HG03520 (cell line): ENCODE measurements at regions not wholly inside any gene's neighbourhood (a gene's known extent, or its start where the extent isn't known, plus 50 kb on each side); places are given as distances from the start of the nearest gene placed in this dataset.
"Not testable (repeated sequence)": the region's sequence is repeated elsewhere in the genome, so short reads cannot be mapped to it uniquely, and the experiment has no call there.

Source experiments
- ATAC-seq: cut with Tn5 transposase; IDR thresholded peaks from one replicate; pipeline ENCODE4 v1.9.1; 2021; ENCODE audit warnings: mild to moderate bottlenecking, moderate library complexity; ENCODE audit not compliant: unreplicated experiment

- ATAC-seq, result peak; percentile 77
Observed at GRCh38 chr4:154164931-154165839, 326.4 kb downstream of the DCHS2 start.

GRCh38 chr4:154160519-154161301 is 330.9 kb downstream of the DCHS2 start:
- ATAC-seq, result no peak

GRCh38 chr4:154158361-154159155 is 333.0 kb downstream of the DCHS2 start:
- ATAC-seq, result no peak

- no peak for ATAC-seq
Observed at GRCh38 chr4:154152546-154152945, 339.1 kb downstream of the DCHS2 start.

GRCh38 chr4:154149236-154149635 is 342.4 kb downstream of the DCHS2 start:
- not testable (repeated sequence) for ATAC-seq

- no peak for ATAC-seq
Observed at GRCh38 chr4:154143720-154144119, 347.9 kb downstream of the DCHS2 start.

- ATAC-seq, result no peak
Observed at GRCh38 chr4:154142664-154143063, 348.9 kb downstream of the DCHS2 start.

GRCh38 chr4:154140869-154141268 is 350.7 kb downstream of the DCHS2 start:
- ATAC-seq, result no peak

- ATAC-seq, result no peak
Observed at GRCh38 chr4:154137320-154137905, 348.5 kb upstream of the SFRP2 start.

- ATAC-seq, result no peak
Observed at GRCh38 chr4:154135576-154135975, 346.7 kb upstream of the SFRP2 start.

GRCh38 chr4:154132406-154132805 is 343.5 kb upstream of the SFRP2 start:
- no peak for ATAC-seq

GRCh38 chr4:154126276-154126675 is 337.4 kb upstream of the SFRP2 start:
- no peak for ATAC-seq

- ATAC-seq, result no peak
Observed at GRCh38 chr4:154125340-154125739, 336.5 kb upstream of the SFRP2 start.

GRCh38 chr4:154124539-154125255 is 335.8 kb upstream of the SFRP2 start:
- ATAC-seq, result no peak

- ATAC-seq, result no peak
Observed at GRCh38 chr4:154123897-154124296, 335.0 kb upstream of the SFRP2 start.

GRCh38 chr4:154120690-154121345 is 331.9 kb upstream of the SFRP2 start:
- ATAC-seq, result no peak

GRCh38 chr4:154120006-154120676 is 331.3 kb upstream of the SFRP2 start:
- no peak for ATAC-seq

- ATAC-seq, result no peak
Observed at GRCh38 chr4:154119317-154119716, 330.4 kb upstream of the SFRP2 start.

GRCh38 chr4:154117726-154118125 is 328.8 kb upstream of the SFRP2 start:
- ATAC-seq, result not testable (repeated sequence)
